ENCODE measurements at regions not wholly inside any gene's neighbourhood (a gene's known extent, or its start where the extent isn't known, plus 50 kb on each side); places are given as distances from the start of the nearest gene placed in this dataset.

GRCh38 chr1:29466258-29466657 is 229.9 kb downstream of the PTPRU start:
- no peak for TF ChIP-seq CTCF (IDR thresholded peaks at IDR 0.05)
- no peak for TF ChIP-seq EZH2 (IDR thresholded peaks at IDR 0.05)
- TF ChIP-seq EZH2phosphoT487 (IDR thresholded peaks at IDR 0.05), result no peak

Measured in neural progenitor cell (in vitro differentiated cells).